SK-N-SH (cell line): ENCODE measurements at regions not wholly inside any gene's neighbourhood (a gene's known extent, or its start where the extent isn't known, plus 50 kb on each side); places are given as distances from the start of the nearest gene placed in this dataset.

Source experiments
- GATA2 ChIP-seq: sonication (generic); formaldehyde crosslinking; IDR thresholded peaks from 2 replicates; pipeline ENCODE4 v1.5.0; 2020; ENCODE audit warnings: mild to moderate bottlenecking, missing genetic modification reagents
- TF ChIP-seq, protein P1 (sequence below): fragments of 200-600 bp; sonication (generic); IDR thresholded peaks from 2 replicates; pipeline ENCODE4 v1.6.1; 2017; ENCODE audit warnings: antibody characterized with exemption, mild to moderate bottlenecking, moderate library complexity

DNA sequence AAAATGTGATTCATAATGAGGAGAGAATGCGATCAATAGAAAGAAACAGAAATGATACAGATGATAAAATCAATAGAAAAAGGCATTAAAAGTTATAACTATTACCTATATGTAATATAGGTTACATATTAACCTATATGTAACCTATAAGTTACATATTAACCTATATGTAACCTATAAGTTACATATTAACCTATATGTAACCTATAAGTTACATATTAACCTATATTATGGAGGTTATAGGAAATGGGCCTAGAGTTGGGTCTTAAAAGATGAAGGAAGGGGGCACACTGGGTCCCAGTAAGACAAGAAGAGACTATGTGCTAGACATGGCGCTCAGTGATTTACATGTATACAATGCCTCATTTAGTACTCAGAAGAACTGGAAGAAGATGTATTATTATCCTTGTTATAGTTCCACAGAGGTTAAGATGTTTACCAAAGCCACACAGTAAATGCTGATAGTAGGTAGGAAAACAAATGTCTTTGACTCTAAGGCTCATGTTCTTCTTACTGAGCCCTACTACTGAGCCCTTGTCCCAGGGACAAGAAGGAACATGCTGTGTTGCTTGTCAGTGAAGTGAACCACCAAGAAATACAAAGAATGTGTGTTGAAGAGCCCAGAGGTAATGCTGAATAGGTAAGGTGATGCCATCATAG is 444.6 kb upstream of the PLXNA2 start:
- TF ChIP-seq GATA2 (CRISPR knock-in tag): no peak
- TF ChIP-seq, protein P1, sequence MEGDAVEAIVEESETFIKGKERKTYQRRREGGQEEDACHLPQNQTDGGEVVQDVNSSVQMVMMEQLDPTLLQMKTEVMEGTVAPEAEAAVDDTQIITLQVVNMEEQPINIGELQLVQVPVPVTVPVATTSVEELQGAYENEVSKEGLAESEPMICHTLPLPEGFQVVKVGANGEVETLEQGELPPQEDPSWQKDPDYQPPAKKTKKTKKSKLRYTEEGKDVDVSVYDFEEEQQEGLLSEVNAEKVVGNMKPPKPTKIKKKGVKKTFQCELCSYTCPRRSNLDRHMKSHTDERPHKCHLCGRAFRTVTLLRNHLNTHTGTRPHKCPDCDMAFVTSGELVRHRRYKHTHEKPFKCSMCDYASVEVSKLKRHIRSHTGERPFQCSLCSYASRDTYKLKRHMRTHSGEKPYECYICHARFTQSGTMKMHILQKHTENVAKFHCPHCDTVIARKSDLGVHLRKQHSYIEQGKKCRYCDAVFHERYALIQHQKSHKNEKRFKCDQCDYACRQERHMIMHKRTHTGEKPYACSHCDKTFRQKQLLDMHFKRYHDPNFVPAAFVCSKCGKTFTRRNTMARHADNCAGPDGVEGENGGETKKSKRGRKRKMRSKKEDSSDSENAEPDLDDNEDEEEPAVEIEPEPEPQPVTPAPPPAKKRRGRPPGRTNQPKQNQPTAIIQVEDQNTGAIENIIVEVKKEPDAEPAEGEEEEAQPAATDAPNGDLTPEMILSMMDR: no peak
